H9 (cell line): ENCODE measurements at regions not wholly inside any gene's neighbourhood (a gene's known extent, or its start where the extent isn't known, plus 50 kb on each side); places are given as distances from the start of the nearest gene placed in this dataset.

ENCODE experiments used
- DNase-seq: peaks from one replicate; pipeline ENCODE4 v3.0.0-alpha.2; 2017
- H2AFZ ChIP-seq: one replicate; pipeline ENCODE4 v1.6.1; 2013; ENCODE audit warnings: mild to moderate bottlenecking, low read length, control low read depth, moderate library complexity
- H2AK5ac ChIP-seq: 2 replicates; pipeline ENCODE4 v1.6.1; 2013; ENCODE audit warnings: low read length, control low read depth, mixed read lengths; ENCODE audit not compliant: insufficient read length
- H2BK120ac ChIP-seq: one replicate; pipeline ENCODE4 v1.6.1; 2013; ENCODE audit warnings: low read depth, mild to moderate bottlenecking, low read length, control low read depth, inconsistent platforms; ENCODE audit not compliant: poor library complexity, severe bottlenecking
- H2BK12ac ChIP-seq: 2 replicates; pipeline ENCODE4 v1.6.1; 2013; ENCODE audit warnings: low read length, control low read depth, mixed read lengths, low read depth; ENCODE audit not compliant: insufficient read length
- H2BK15ac ChIP-seq: 2 replicates; pipeline ENCODE4 v1.6.1; 2013; ENCODE audit warnings: low read depth, low read length, control low read depth
- H2BK20ac ChIP-seq: one replicate; pipeline ENCODE4 v1.6.1; 2013; ENCODE audit warnings: low read depth, mild to moderate bottlenecking, low read length, control low read depth, inconsistent platforms; ENCODE audit not compliant: poor library complexity, severe bottlenecking
- H2BK5ac ChIP-seq: 2 replicates; pipeline ENCODE4 v1.6.1; 2013; ENCODE audit warnings: low read length, control low read depth, mixed read lengths; ENCODE audit not compliant: insufficient read length
- H3K14ac ChIP-seq: 2 replicates; pipeline ENCODE4 v1.6.1; 2013; ENCODE audit warnings: low read length, control low read depth; ENCODE audit not compliant: insufficient read depth
- H3K18ac ChIP-seq: 2 replicates; pipeline ENCODE4 v1.6.1; 2013; ENCODE audit warnings: low read depth, mild to moderate bottlenecking, mixed read lengths, low read length, control low read depth; ENCODE audit not compliant: insufficient read length
- H3K23ac ChIP-seq: 2 replicates; pipeline ENCODE4 v1.6.1; 2013; ENCODE audit warnings: low read length, control low read depth, mixed read lengths, low read depth; ENCODE audit not compliant: insufficient read length
- H3K23me2 ChIP-seq: 2 replicates; pipeline ENCODE4 v1.6.1; 2013; ENCODE audit warnings: low read depth, mild to moderate bottlenecking, mixed read lengths, low read length, control low read depth; ENCODE audit not compliant: insufficient read length, poor library complexity, severe bottlenecking
- H3K27ac ChIP-seq: 2 replicates; pipeline ENCODE4 v1.5.1; 2013; ENCODE audit warnings: low read length, control low read depth, mixed read lengths, low read depth; ENCODE audit not compliant: insufficient read length
- H3K27me3 ChIP-seq: 2 replicates; pipeline ENCODE4 v1.6.1; 2013; ENCODE audit warnings: low read length, control low read depth, inconsistent platforms; ENCODE audit not compliant: insufficient read depth
- H3K4ac ChIP-seq: 2 replicates; pipeline ENCODE4 v1.6.1; 2013; ENCODE audit warnings: low read depth, mild to moderate bottlenecking, control low read depth, inconsistent platforms, low read length, moderate library complexity
- H3K4me1 ChIP-seq: 2 replicates; pipeline ENCODE4 v1.6.1; 2013; ENCODE audit warnings: low read length, control low read depth, inconsistent platforms; ENCODE audit not compliant: insufficient read depth
- H3K4me2 ChIP-seq: 2 replicates; pipeline ENCODE4 v1.6.1; 2013; ENCODE audit warnings: low read length, control low read depth, mixed read lengths; ENCODE audit not compliant: insufficient read length, insufficient read depth
- H3K56ac ChIP-seq: 2 replicates; pipeline ENCODE4 v1.6.1; 2013; ENCODE audit warnings: low read depth, mild to moderate bottlenecking, mixed read lengths, low read length, control low read depth; ENCODE audit not compliant: insufficient read length
- H3K79me1 ChIP-seq: 2 replicates; pipeline ENCODE4 v1.6.1; 2013; ENCODE audit warnings: low read depth, mild to moderate bottlenecking, moderate library complexity, low read length, control low read depth, inconsistent platforms; ENCODE audit not compliant: insufficient read depth, poor library complexity, severe bottlenecking
- H3K79me2 ChIP-seq: 2 replicates; pipeline ENCODE4 v1.6.1; 2013; ENCODE audit warnings: low read length, control low read depth, inconsistent platforms; ENCODE audit not compliant: insufficient read depth
- H3K9ac ChIP-seq: 2 replicates; pipeline ENCODE4 v1.6.1; 2013; ENCODE audit warnings: low read length, control low read depth, mixed read lengths; ENCODE audit not compliant: insufficient read length; ENCODE audit errors: extremely low read depth
- H3K9me3 ChIP-seq: one replicate; pipeline ENCODE4 v1.6.1; 2013; ENCODE audit warnings: low read depth, low read length, inconsistent platforms; ENCODE audit not compliant: control insufficient read depth
- H3T11ph ChIP-seq: one replicate; pipeline ENCODE4 v1.6.1; 2013; ENCODE audit warnings: mild to moderate bottlenecking, low read length, control low read depth, inconsistent platforms
- H4K20me1 ChIP-seq: one replicate; pipeline ENCODE4 v1.6.1; 2013; ENCODE audit not compliant: control insufficient read depth, insufficient read length, insufficient read depth
- H4K5ac ChIP-seq: 2 replicates; pipeline ENCODE4 v1.6.1; 2013; ENCODE audit warnings: low read depth, mild to moderate bottlenecking, mixed read lengths, low read length, control low read depth; ENCODE audit not compliant: insufficient read length
- H4K8ac ChIP-seq: replicated peaks from 2 replicates; pipeline ENCODE4 v1.6.1; 2013; ENCODE audit warnings: low read length, control low read depth, mixed read lengths, low read depth; ENCODE audit not compliant: insufficient read length
- H4K91ac ChIP-seq: 2 replicates; pipeline ENCODE4 v1.6.1; 2013; ENCODE audit warnings: low read depth, mild to moderate bottlenecking, moderate library complexity, mixed read lengths, low read length, control low read depth; ENCODE audit not compliant: insufficient read length
- H3K27ac Mint-ChIP-seq, 3 experiments: 2 replicates in 2 of 3; 3 replicates in 1 of 3; pipeline ENCODE4 v1.8.0; 2020 to 2021; ENCODE audit warnings: mixed read lengths in 3 of 3, mild to moderate bottlenecking in 1 of 3, moderate library complexity in 1 of 3
- H3K27me3 Mint-ChIP-seq: 2 replicates; pipeline ENCODE4 v1.8.0; 2021; ENCODE audit warnings: low read depth, mild to moderate bottlenecking, moderate library complexity, mixed read lengths
- H3K36me3 Mint-ChIP-seq, 3 experiments: 2 replicates in 2 of 3; 3 replicates in 1 of 3; pipeline ENCODE4 v1.8.0; 2020 to 2021; ENCODE audit warnings: low read depth in 3 of 3, mixed read lengths in 3 of 3; ENCODE audit not compliant: insufficient read depth in 1 of 3
- H3K4me1 Mint-ChIP-seq, 2 experiments: 2 replicates each; pipeline ENCODE4 v1.8.0; 2020; ENCODE audit warnings: mixed read lengths in 2 of 2
- H3K4me3 Mint-ChIP-seq, 2 experiments: 2 replicates in 1 of 2; 3 replicates in 1 of 2; pipeline ENCODE4 v1.8.0; 2020 to 2021; ENCODE audit warnings: mild to moderate bottlenecking in 2 of 2, mixed read lengths in 2 of 2, moderate library complexity in 1 of 2
- H3K9me3 Mint-ChIP-seq, 2 experiments: 2 replicates in 1 of 2; 3 replicates in 1 of 2; pipeline ENCODE4 v1.8.0; 2020; ENCODE audit warnings: mild to moderate bottlenecking in 2 of 2, mixed read lengths in 2 of 2, moderate library complexity in 1 of 2
- WGBS: extraction: QIAGEN DNeasy Blood & Tissue Kit; methylation state at CpG from one replicate; pipeline ENCODE4 v1.1.7; 2013; ENCODE audit warnings: missing lambda C conversion rate, low lambda C conversion rate, mixed read lengths; ENCODE audit not compliant: insufficient read length; ENCODE audit errors: extremely low coverage; 5-methylcytosine and 5-hydroxymethylcytosine counted together
- TF ChIP-seq, protein P1 (sequence below): fragments of 200-600 bp; sonication (generic); conservative IDR thresholded peaks from 3 replicates; pipeline ENCODE4 v1.8.0; 2021; ENCODE audit warnings: antibody characterized with exemption, mild to moderate bottlenecking

DNA sequence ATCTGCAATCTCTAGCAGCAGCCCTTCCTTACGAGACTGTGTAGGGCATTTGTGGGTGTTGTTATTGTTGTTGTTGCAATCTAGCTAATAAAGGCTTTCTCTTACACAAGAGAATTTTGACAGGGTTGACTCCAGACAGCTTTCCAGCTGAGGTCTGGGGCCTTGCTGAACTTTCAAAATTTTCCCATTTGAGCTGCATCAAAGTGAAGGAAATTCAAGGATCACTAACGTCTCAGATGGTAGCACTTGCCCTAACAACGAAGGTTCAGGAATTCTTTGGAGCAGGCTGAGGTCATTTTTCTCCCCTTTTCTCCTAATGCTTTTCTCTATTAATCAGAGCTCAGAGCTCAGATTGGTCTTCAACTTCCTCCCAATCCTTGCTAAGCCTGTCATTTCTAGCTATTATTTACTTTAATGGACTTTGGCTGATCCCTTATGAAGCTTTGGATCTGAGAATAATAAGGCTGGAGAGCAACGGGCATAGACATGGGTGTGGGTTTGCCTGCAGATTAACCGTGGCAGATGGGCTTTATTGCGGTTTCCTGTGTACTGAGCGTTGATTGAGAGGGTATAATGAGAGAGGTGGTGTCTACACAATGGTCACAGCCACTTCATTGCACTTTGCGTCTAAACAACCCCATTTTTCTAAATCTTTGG lies 614.0 kb upstream of the AGTR1 start:
- Mint-ChIP-seq H3K9me3 (no peaks in the 10 kb centered on the region), H3K4me3 (no peak overlapping the region), H3K27ac (peak overlapping the region in 1 of 3 experiments; percentile 25; a peak in 1 of 7 replicates), H3K36me3 (no peaks in the 10 kb centered on the region), H3K27me3 (no peaks in the 10 kb centered on the region), H3K4me1 (peaks cover 0 to 3% of the 10 kb centered on the region in 2 experiments; a peak in 2 of 4 replicates)
- H3K4me1 ChIP-seq: no peaks in the 10 kb centered on the region
- no peak overlapping the region for H3T11ph ChIP-seq
- no peak overlapping the region for H4K5ac ChIP-seq
- no peak for DNase-seq
- TF ChIP-seq, protein P1, sequence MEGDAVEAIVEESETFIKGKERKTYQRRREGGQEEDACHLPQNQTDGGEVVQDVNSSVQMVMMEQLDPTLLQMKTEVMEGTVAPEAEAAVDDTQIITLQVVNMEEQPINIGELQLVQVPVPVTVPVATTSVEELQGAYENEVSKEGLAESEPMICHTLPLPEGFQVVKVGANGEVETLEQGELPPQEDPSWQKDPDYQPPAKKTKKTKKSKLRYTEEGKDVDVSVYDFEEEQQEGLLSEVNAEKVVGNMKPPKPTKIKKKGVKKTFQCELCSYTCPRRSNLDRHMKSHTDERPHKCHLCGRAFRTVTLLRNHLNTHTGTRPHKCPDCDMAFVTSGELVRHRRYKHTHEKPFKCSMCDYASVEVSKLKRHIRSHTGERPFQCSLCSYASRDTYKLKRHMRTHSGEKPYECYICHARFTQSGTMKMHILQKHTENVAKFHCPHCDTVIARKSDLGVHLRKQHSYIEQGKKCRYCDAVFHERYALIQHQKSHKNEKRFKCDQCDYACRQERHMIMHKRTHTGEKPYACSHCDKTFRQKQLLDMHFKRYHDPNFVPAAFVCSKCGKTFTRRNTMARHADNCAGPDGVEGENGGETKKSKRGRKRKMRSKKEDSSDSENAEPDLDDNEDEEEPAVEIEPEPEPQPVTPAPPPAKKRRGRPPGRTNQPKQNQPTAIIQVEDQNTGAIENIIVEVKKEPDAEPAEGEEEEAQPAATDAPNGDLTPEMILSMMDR: no peak
- H3K23me2 ChIP-seq: no peaks in the 10 kb centered on the region
- no peaks in the 10 kb centered on the region for H3K9me3 ChIP-seq
- H3K79me1 ChIP-seq: no peaks in the 10 kb centered on the region
- no peaks in the 10 kb centered on the region for H4K20me1 ChIP-seq
- H2AK5ac ChIP-seq: no peak overlapping the region
- no peak overlapping the region for H3K27ac ChIP-seq
- no peak overlapping the region for H3K56ac ChIP-seq
- no peak overlapping the region for H4K91ac ChIP-seq
- H3K9ac ChIP-seq: no peak overlapping the region
- no CpG with 5 or more reads among the region's 8 CpGs for WGBS
- H2BK15ac ChIP-seq: no peak overlapping the region
- H3K27me3 ChIP-seq: no peaks in the 10 kb centered on the region
- no peak overlapping the region for H3K18ac ChIP-seq
- H2BK12ac ChIP-seq: no peak overlapping the region
- no peak overlapping the region for H3K4ac ChIP-seq
- H2BK120ac ChIP-seq: peak overlapping the region; percentile 36
- no peak overlapping the region for H2AFZ ChIP-seq
- no peak overlapping the region for H2BK20ac ChIP-seq
- H3K79me2 ChIP-seq: no peaks in the 10 kb centered on the region
- H2BK5ac ChIP-seq: no peak overlapping the region
- no peak overlapping the region for H4K8ac ChIP-seq
- no peak overlapping the region for H3K14ac ChIP-seq
- no peak overlapping the region for H3K4me2 ChIP-seq
- no peak overlapping the region for H3K23ac ChIP-seq
